Nucleus accumbens (tissue), 56 donors: ENCODE measurements at regions not wholly inside any gene's neighbourhood (a gene's known extent, or its start where the extent isn't known, plus 50 kb on each side); places are given as distances from the start of the nearest gene placed in this dataset.

ENCODE experiments used
- DNase-seq, 56 donors: peaks; one replicate each; lab custom pipeline; 2025; lab: John Stamatoyannopoulos, UW

- DNase-seq = no peak
Measured at GRCh38 chr14:83207550-83207949, 1673.9 kb upstream of the SEL1L start.

- no peak for DNase-seq
Measured at GRCh38 chr14:83208341-83208740, 1674.7 kb upstream of the SEL1L start.

- no peak for DNase-seq
Measured at GRCh38 chr14:83217492-83217891, 1683.8 kb upstream of the SEL1L start.

GRCh38 chr14:83247924-83248639 is 1714.4 kb upstream of the SEL1L start:
- no peak for DNase-seq

GRCh38 chr14:83251402-83251801 is 1717.7 kb upstream of the SEL1L start:
- DNase-seq = no peak

GRCh38 chr14:83253870-83254269 is 1720.2 kb upstream of the SEL1L start:
- DNase-seq = no peak

- no peak for DNase-seq
Measured at GRCh38 chr14:83255015-83255726, 1721.5 kb upstream of the SEL1L start.

- DNase-seq = no peak
Measured at GRCh38 chr14:83255727-83256090, 1722.1 kb upstream of the SEL1L start.

- DNase-seq = no peak
Measured at GRCh38 chr14:83257466-83258439, 1724.1 kb upstream of the SEL1L start.

- no peak for DNase-seq
Measured at GRCh38 chr14:83260751-83261150, 1727.1 kb upstream of the SEL1L start.

GRCh38 chr14:83269583-83269982 is 1735.9 kb upstream of the SEL1L start:
- DNase-seq = no peak

- no peak for DNase-seq
Measured at GRCh38 chr14:83271663-83272062, 1738.0 kb upstream of the SEL1L start.

GRCh38 chr14:83280719-83281118 is 1747.1 kb upstream of the SEL1L start:
- DNase-seq = no peak

- no peak for DNase-seq
Measured at GRCh38 chr14:83282706-83283105, 1749.1 kb upstream of the SEL1L start.

- DNase-seq = no peak
Measured at GRCh38 chr14:83287300-83287699, 1753.6 kb upstream of the SEL1L start.

- DNase-seq = no peak
Measured at GRCh38 chr14:83289390-83289789, 1755.7 kb upstream of the SEL1L start.

- no peak for DNase-seq
Measured at GRCh38 chr14:83289896-83290295, 1756.2 kb upstream of the SEL1L start.

- DNase-seq = no peak
Measured at GRCh38 chr14:83290447-83290846, 1756.8 kb upstream of the SEL1L start.

- no peak for DNase-seq
Measured at GRCh38 chr14:83291714-83292113, 1758.1 kb upstream of the SEL1L start.

- DNase-seq = no peak
Measured at GRCh38 chr14:83294941-83295340, 1761.3 kb upstream of the SEL1L start.

GRCh38 chr14:83297361-83297760 is 1763.7 kb upstream of the SEL1L start:
- no peak for DNase-seq
